Hematopoietic multipotent progenitor cell treated with erythropoietin and hydrocortisone succinate and interleukin-3 and kit ligand, for 4 days (in vitro differentiated cells): ENCODE measurements at regions not wholly inside any gene's neighbourhood (a gene's known extent, or its start where the extent isn't known, plus 50 kb on each side); places are given as distances from the start of the nearest gene placed in this dataset.
"Not testable (repeated sequence)": the region's sequence is repeated elsewhere in the genome, so short reads cannot be mapped to it uniquely, and the experiment has no call there.

Experiments used
- DNase-seq: peaks from one replicate; pipeline ENCODE4 v3.0.0-alpha.2; 2015

DNA sequence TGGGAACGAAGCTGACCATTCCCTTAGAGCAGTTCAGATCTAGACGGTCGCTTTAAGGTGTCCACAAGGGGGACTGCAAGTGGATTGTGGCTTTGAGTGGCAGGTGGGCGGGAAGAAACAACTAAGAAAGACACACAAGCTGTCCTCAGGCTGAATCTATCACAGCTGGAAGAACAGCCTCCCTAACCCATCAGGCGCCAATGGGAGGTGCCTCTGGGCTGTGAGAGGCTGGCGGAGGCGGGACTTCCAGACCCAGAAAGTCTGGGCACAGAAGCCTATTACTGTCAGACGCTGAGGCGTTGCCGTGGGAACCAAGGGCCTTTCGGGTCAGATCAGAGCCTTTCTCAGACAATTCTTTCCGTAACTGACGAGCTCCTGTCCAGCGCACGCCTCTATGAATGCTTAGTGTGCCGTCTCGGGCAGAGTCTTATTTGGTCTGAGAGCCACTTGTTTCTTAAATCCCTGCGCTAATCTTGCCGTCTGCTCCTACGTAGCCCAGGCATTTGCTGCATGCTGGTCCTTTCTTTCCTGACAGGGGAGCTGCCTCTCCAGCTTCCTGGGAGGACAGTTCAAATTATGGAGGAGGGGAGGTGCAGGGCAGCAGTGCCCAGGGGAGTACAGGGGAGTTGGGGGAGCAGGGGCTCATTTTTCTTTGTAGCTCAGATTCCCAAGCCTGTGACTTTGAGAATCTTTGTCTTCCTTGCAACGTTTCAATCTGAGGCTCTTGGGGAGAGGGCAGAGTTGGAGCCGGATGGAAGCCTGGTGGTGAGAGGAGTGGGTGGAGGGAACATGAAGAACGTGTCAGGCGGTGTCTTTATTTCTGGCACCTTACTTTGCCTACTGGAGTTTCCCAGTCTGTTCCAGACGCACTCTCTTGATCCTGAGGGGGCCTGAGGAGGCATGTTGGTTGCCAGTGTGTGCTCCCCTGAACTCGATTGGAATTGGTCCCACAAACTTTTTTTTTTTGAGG lies 618.7 kb downstream of the KCNJ18 start:
- no peak for DNase-seq

DNA sequence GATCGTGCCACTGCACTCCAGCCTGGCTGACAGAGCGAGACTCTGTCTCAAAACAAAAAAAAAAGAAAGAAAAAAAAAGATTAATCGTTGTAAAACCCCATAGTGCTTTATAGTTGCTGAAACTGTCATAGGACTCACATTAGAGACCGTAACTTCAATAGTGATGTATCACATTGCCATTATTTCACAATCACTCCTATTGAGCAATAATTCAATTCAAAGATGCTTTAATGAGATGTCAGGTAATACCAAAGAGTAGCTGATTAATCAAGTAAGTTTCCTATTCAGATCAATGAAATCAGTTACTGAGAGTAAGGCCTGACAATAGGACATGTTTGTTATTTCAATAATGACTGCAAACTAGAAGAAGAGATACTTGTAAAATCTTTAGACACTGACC lies 628.7 kb downstream of the KCNJ18 start:
- not testable (repeated sequence) for DNase-seq

DNA sequence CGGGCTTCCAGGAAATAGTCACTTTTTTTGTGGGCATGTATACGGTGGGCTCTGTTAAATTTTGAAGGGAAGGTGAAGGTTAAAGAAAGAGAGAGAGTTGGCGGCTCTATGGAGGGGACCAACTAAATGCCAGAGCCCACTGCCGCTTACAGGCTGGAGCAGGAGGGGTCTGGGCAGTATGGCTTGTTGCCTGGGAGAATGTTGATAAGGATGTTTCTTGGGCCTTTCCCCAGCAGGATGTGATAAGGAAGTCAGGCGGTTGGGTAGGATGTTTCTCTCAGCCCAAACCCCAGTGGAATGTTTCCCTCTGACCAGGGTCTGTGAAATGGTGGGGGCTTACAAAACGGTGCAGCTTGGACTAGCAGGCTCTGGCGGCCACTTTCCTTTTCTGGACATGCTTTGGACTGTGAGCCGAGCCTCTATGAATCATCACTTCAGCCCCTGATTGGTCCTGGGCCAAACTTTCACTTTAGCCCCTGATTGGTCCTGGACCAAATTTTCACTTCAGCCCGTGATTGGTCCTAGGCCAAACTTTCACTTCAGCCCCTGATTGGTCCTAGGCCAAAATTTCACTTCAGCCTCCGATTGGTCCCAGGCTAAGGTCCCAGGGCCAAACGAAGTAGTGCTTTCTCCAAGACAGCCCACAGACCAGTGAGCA lies 630.7 kb downstream of the KCNJ18 start:
- DNase-seq, result not testable (repeated sequence)

DNA sequence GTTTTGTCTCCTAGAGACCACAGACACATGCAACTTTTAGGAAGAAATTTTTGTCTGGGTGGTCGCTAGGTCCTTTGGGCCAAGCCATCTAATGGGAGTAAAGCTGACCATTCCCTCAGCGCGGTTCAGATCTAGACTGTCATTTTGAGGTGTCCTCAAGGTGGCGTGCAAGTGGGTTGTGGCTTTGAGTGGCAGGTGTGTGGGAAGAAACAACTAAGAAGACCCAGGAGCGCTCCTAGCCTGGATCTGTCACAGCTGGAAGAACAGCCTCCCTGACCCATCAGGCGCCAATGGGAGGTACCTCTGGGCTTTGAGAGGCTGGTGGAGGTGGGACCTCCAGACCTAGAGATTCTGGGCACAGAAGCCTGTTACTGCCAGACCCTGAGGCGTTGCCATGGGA lies 645.1 kb downstream of the KCNJ18 start:
- DNase-seq, result no peak

DNA sequence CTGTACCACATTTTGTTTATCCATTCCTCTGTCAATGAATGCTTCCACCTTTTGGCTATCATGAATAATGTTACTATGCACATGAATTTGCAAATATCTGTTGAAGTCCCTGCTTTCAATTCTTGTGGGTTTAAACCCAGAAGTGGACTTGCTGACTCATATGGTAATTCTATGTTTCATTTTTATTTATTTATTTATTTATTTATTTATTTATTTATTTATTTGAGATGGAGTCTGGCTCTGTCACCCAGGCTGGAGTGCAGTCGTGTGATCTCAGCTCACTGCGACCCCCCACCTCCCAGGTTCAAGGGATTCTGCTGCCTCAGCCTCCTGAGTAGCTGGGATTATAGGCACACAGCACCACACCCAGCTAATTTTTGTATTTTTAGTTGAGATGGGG lies 664.3 kb downstream of the KCNJ18 start:
- not testable (repeated sequence) for DNase-seq

DNA sequence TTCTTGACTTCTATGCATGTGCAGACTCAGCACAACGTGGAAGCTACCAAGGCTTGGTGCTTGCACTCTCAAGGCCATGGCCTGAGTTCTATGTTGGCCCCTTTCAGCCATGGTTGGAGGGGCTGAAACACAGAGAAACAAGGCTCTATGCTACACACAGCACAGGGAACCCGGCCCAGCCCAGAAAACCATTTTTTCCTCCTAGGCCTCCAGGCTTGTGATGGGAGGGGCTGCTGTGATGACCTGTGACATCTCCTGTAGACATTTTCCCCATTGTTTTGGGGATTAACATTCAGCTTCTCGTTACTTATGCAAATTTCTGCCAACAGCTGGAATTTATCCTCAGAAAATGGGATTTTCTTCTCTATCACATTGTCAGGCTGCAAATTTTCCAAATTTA lies 678.7 kb downstream of the KCNJ18 start:
- not testable (repeated sequence) for DNase-seq

DNA sequence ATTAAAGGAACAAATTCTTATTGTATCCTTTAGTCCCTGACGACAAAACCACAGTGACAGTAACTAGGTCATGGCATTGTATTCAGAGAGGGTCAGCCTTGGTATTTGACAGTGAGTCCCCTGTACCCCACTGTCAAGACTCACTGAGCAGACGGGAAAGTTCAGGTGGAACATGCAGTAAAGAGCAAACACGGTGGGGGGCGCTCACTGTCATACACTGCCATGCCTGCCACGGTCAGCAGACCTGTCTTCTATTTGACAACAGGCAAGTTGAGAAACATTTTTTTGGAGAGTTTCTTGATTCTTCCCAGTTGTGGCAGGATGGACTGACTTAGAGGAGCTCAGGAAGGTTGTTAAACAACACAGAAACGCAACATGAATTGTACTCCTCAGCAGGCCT lies 681.6 kb downstream of the KCNJ18 start:
- DNase-seq, result no peak

DNA sequence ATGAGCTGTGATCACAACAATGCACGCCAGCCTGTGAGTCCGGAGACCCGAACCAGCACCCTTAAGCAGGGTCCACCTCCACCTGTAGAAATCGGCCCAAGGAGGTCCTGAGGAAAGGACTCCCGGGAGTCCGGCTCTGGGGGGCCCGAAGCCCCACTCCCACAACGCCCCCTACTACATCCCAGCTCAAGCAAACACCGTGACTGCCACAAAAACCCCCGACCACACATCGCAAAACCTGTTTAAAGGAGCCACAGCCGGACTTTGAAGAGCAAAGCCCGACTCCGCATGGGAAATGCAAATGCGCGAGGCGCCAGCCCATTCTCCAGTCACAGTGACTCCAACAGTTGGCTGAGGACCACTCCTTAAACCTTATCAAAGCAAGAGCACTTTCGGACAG lies 682.4 kb downstream of the KCNJ18 start:
- no peak for DNase-seq

DNA sequence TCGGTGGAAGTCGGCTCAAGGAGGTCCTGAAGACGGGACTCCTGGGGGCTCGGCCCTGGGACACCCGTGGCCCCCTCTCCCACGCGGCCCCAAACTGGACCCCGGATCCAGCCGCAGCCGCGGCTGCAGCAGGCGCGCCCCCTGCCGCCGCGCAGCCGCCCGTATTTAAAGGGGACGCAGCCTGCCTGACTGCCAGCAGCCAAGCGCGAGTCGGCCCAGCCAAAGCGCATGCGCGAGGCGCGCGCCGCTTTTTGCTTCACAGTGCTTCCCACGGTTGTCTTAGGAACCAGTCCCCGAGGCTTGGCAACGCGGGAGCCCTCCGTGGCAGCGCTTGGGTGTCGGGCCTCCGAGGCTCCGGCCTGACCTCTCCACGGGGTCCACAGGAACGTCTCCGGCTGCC lies 684.4 kb downstream of the KCNJ18 start:
- DNase-seq, result not testable (repeated sequence)

DNA sequence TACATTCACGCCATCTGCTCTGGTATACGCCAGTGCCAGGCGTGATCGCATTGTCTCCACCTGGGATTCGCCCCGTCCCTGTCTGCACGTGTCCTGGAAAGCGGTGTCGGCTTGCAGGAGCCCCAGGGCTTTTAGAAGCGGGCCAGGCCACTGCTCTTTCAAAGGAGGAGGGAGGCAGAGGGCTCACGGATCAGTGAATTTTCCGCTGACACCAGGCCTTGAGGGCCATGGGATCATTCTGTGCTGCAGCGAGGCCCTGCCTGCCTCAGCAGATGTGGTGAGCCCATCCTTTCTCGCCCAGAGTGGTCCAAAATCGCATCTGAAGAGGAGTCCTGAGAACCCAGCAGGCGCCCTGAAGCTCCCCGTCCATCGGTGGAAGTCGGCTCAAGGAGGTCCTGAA lies 686.4 kb downstream of the KCNJ18 start:
- DNase-seq, result not testable (repeated sequence)

DNA sequence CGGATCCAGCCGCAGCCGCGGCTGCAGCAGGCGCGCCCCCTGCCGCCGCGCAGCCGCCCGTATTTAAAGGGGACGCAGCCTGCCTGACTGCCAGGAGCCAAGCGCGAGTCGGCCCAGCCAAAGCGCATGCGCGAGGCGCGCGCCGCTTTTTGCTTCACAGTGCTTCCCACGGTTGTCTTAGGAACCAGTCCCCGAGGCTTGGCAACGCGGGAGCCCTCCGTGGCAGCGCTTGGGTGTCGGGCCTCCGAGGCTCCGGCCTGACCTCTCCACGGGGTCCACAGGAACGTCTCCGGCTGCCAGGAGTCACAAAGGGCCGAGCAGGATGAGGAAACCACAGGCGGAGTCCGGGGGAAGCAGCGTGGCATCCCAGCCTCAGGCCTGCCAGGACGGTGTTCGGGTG lies 689.3 kb downstream of the KCNJ18 start:
- not testable (repeated sequence) for DNase-seq

DNA sequence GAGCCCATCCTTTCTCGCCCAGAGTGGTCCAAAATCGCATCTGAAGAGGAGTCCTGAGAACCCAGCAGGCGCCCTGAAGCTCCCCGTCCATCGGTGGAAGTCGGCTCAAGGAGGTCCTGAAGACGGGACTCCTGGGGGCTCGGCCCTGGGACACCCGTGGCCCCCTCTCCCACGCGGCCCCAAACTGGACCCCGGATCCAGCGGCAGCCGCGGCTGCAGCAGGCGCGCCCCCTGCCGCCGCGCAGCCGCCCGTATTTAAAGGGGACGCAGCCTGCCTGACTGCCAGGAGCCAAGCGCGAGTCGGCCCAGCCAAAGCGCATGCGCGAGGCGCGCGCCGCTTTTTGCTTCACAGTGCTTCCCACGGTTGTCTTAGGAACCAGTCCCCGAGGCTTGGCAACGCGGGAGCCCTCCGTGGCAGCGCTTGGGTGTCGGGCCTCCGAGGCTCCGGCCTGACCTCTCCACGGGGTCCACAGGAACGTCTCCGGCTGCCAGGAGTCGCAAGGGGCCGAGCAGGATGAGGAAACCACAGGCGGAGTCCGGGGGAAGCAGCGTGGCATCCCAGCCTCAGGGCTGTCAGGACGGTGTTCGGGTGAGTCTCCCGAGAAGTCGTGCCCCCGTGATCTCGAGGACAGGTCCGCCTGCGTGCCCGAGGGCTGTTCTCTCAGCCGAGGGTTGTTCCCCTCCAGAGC lies 691.6 kb downstream of the KCNJ18 start:
- DNase-seq, result not testable (repeated sequence)

DNA sequence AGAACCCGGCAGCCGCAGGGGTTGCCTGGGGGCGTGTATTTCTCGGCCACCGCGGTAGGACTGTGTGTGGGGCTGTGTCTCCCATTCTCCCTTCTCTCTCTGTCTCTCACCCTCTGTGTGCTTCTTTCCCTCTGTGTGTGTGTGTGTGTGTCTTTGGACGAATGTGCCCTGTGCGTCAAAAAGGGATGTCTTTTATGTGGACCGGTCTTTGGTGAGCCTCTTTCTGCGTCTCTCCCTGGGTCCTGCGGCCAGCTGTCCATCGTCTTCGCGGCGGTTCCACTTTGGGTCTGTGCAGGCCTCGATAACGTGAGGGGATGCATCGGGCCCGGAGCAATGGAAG lies 692.1 kb downstream of the KCNJ18 start:
- not testable (repeated sequence) for DNase-seq

DNA sequence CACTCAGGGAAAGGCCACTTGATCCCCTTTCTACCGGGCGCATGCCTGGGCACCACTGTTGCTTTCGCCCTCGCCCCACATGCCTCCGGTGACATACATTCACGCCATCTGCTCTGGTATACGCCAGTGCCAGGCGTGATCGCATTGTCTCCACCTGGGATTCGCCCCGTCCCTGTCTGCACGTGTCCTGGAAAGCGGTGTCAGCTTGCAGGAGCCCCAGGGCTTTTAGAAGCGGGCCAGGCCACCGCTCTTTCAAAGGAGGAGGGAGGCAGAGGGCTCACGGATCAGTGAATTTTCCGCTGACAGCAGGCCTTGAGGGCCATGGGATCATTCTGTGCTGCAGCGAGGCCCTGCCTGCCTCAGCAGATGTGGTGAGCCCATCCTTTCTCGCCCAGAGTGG lies 706.1 kb downstream of the KCNJ18 start:
- DNase-seq, result not testable (repeated sequence)

DNA sequence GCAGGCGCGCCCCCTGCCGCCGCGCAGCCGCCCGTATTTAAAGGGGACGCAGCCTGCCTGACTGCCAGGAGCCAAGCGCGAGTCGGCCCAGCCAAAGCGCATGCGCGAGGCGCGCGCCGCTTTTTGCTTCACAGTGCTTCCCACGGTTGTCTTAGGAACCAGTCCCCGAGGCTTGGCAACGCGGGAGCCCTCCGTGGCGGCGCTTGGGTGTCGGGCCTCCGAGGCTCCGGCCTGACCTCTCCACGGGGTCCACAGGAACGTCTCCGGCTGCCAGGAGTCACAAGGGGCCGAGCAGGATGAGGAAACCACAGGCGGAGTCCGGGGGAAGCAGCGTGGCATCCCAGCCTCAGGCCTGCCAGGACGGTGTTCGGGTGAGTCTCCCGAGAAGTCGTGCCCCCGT lies 706.7 kb downstream of the KCNJ18 start:
- not testable (repeated sequence) for DNase-seq

DNA sequence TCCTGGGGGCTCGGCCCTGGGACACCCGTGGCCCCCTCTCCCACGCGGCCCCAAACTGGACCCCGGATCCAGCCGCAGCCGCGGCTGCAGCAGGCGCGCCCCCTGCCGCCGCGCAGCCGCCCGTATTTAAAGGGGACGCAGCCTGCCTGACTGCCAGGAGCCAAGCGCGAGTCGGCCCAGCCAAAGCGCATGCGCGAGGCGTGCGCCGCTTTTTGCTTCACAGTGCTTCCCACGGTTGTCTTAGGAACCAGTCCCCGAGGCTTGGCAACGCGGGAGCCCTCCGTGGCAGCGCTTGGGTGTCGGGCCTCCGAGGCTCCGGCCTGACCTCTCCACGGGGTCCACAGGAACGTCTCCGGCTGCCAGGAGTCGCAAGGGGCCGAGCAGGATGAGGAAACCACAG lies 712.8 kb downstream of the KCNJ18 start:
- not testable (repeated sequence) for DNase-seq

DNA sequence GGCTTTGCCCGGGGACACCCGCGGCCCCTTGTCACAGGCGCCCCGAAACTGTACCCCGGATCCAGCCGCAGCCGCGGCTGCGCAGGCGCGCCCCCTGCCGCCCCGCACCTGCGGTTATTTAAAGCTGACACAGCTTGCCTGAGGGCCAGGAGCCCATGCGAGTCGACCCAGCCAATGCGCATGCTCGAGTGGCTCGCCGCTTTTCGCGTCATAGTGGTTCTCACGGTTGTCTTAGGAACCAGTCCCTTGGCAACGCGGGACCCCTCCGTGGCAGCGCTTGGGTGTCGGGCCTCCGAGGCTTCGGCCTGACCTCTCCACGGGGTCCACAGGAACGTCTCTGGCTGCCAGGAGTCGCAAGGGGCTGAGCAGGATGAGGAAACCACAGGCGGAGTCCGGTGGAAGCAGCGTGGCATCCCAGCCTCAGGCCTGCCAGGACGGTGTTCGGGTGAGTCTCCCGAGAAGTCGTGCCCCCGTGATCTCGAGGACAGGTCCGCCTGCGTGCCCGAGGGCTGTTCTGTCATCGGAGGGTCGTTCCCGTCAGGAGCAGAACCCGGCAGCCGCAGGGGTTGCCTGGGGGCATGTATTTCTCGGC lies 716.9 kb downstream of the KCNJ18 start:
- no peak for DNase-seq

DNA sequence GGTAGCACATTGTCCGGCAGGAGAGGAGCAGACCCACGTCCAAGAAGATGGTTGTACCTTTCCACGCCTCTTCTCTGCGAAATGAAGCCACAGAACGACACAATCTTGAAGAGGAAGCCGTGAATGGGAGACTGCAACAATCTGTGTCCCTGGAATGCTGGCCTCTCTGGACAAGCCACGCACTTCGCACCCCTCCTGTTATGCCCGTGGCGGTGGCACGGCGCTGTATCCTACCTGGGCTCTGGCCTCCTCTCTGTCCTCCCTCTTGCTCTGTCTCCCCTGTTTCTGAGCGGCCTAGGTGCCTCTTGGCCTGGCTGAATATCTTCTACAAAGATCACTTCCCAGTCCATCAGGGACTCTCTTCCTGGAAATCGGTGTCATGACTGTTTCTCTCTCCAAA lies 717.8 kb downstream of the KCNJ18 start:
- DNase-seq, result no peak

DNA sequence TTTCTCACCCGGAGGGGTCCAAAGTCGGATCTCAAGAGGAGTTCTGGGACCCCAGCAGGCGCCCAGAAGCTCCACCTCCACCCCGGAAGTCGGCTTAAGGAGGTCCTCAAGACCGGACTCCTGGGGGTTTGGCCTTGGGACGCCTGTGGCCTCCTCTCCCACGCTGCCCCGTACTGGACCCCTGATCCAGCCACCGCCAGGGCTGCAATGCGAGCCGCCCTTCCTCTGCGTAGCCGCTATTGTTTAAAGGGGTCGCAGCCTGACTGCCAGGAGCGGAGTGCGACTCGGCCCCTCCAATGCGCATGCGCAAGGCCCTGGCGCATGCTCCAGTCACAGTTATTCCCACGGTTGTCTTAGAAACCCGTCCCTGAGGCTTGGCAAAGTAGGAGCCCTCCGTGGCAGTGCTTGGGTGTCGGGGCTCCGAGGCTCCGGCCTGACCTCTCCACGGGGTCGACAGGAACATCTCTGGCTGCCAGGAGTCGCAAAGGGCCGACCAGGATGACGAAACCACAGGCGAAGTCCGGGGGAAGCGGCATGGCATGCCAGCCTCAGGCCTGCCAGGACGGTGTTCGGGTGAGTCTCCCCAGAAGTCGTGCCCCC lies 719.0 kb downstream of the KCNJ18 start:
- DNase-seq, result no peak

DNA sequence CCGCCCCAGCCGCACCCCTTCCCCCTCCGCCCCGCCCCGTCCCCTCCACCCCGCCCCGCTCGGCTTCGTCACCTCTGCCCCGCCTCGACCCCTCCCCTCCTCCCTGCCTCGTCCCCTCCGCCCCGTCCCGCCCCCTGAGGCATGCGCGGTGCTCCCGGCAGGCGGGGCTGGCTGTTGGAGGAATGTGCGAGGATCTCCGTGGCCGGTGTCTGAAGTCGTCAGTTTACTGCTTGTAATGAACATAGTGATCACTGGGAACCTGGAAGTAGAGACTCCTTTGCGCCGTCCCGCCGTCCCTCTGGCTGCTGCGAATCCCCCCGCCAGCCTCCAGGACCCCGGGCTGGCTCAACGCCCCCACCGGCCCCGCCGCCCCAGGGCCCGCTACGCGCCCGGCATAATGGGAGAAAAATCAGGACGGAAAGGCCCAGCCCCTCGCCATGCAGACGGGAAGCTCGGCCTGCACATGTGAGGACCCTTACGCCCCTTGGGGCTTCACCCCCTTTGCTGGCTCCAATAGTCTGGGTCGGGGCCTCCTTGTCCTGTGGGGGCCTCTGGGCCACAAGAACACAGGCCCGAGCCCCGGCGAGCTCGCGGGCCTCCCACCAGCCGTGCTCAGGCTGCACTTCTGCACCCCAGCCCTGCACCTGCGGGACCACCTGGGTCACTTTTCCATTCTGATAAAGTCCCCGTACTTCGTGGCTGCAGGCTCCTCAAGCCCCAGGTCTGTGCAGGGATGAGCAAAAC lies 743.1 kb downstream of the KCNJ18 start:
- DNase-seq, result no peak

DNA sequence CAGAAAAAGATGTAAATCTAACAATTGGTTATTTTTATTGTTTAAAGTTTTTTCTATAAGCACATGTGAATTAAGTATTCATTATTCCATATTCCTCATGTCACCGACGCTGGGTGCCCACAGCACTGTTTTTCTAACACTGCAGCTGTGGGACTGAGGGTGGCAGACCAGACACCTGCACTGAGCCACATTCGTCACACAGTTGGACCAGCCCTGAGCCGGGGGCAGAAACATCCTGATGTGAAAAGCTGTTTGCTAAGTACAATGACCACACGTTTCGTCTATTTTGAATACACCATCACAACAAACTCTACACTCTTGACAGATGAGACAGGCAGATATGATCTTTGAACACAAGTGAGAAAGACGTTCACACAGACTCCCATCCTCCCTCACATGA lies 749.5 kb downstream of the KCNJ18 start:
- no peak for DNase-seq

DNA sequence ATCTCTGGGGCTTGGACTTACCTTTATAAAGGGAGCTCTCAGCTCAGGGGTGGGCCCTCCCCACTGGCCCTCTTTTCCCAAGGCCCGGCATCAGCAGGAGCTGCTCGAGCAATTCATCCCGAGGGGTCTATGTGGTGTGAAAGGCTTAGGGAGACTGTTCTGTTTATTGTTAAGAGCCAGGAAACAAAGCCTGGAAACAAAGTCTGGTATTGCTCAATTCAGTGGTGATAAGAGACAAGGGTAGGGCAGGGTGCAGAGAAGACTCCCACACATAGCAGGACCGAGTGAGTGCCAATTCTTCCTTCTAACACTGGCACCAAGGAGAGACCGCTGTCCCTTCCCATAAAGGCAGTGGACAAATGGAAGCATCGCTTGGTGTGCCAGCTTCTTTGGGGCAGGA lies 750.7 kb downstream of the KCNJ18 start:
- no peak for DNase-seq
